Astrocyte (in vitro differentiated cells and primary cell): ENCODE measurements at regions not wholly inside any gene's neighbourhood (a gene's known extent, or its start where the extent isn't known, plus 50 kb on each side); places are given as distances from the start of the nearest gene placed in this dataset.

Experiments
- EZH2 ChIP-seq: IDR thresholded peaks from 2 replicates; pipeline ENCODE4 v1.6.1; 2012; ENCODE audit warnings: mild to moderate bottlenecking, low read length, inconsistent platforms; ENCODE audit not compliant: insufficient read depth
- TF ChIP-seq, protein P1 (sequence below): IDR thresholded peaks from 2 replicates; pipeline ENCODE4 v1.5.1; 2011; ENCODE audit warnings: low read depth, mild to moderate bottlenecking, inconsistent platforms, low read length, moderate library complexity; ENCODE audit not compliant: insufficient read depth

- TF ChIP-seq, protein P1, sequence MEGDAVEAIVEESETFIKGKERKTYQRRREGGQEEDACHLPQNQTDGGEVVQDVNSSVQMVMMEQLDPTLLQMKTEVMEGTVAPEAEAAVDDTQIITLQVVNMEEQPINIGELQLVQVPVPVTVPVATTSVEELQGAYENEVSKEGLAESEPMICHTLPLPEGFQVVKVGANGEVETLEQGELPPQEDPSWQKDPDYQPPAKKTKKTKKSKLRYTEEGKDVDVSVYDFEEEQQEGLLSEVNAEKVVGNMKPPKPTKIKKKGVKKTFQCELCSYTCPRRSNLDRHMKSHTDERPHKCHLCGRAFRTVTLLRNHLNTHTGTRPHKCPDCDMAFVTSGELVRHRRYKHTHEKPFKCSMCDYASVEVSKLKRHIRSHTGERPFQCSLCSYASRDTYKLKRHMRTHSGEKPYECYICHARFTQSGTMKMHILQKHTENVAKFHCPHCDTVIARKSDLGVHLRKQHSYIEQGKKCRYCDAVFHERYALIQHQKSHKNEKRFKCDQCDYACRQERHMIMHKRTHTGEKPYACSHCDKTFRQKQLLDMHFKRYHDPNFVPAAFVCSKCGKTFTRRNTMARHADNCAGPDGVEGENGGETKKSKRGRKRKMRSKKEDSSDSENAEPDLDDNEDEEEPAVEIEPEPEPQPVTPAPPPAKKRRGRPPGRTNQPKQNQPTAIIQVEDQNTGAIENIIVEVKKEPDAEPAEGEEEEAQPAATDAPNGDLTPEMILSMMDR, result no peak
- no peak for TF ChIP-seq EZH2
Measured at GRCh38 chr1:5515501-5515900, 476.7 kb downstream of the NPHP4 start.
